ENCODE measurements at regions not wholly inside any gene's neighbourhood (a gene's known extent, or its start where the extent isn't known, plus 50 kb on each side); places are given as distances from the start of the nearest gene placed in this dataset.

DNA sequence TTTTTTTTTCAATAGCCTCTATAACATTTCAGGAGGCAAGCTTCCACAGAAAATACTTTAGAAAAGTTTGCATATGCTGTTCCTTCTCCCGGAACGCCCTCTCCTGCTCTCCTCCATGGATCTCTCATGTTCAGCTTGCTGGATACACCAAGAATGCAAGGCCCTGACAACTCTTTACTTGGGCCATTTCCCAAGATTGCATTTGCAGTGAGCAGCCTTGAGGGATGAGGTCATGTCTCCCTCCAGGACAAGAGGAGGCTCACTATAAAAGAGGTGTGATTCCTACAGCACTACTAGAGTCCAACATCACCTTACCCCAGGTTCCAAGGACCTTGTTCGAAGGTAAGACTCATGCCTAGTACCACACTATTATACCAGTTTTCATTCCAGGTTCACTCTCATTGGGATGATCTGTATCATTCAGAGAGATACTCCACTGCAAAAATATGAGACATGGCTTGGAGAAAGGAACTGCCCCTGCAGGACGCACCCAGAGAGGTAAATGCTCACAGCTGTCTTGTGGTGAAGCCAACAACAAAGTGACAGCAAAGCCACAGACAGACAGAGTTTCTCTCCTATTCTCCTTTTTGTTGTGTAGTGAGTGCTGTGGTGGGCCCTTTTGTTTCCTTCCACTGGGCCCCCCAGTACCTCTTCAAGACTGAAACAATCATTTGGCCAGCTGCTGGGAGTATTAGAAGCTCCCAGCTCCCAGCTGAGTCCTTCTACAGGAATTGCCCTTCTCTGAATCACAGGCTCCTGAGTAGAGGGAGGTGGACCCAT, 151.7 kb upstream of the ZNF366 start:
- peak in 3 of 8 experiments; percentile 12 to 79 (median 26) for ATAC-seq (replicated peaks in 6 of 8)
- in situ Hi-C loops (cut with MboI; ENCODE audit: low pct_unique_long_range_greater_than_20kb in 2 of 9, low sequenced_read_pairs in 9 of 9, unreplicated experiment in 9 of 9), result no loop called here

DNA sequence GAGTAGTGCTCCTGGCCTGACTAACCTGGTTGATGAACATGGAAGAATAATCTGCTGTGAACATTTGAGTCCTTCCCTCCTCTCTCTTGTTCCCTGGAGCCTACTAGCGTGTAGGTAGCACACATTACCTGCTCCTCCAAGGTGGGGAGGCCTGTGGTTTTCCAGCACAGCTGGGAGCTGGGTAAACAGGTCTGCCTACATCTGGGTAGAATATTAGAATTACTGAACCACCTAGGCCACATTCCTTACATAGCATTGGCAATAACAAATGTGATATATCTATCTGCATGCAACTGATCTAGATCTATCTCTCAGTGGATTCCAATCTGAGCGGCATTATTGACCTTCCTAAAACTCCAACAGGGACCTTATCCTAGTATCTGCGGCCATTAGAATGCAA, 151.0 kb upstream of the ZNF366 start:
- Histone ChIP-seq H3K27ac (no peak overlapping the region), H3K4me1 (replicated peaks in 1 of 2) (peaks cover 0 to 2% of the 10 kb centered on the region in 2 donors), H3K4me3 (no peak overlapping the region)
- in situ Hi-C loops (cut with MboI; ENCODE audit: low pct_unique_long_range_greater_than_20kb in 2 of 9, low sequenced_read_pairs in 9 of 9, unreplicated experiment in 9 of 9), result no loop called here
- ATAC-seq (replicated peaks in 6 of 8), result no peak
- 43 to 100% (median 86%) methylated on average over 1 to 3 of the region's 3 CpGs; no CpG with 5 or more reads in 3 of the 10 experiments for WGBS, 10 experiments

More for the DNA sequence above, 151.7 kb upstream of the ZNF366 start:
- H3K4me3 ChIP-seq, result no peak overlapping the region
- H3K27ac ChIP-seq, result no peak overlapping the region
- H3K4me1 ChIP-seq (replicated peaks in 1 of 2), result peaks cover 0 to 2% of the 10 kb centered on the region in 2 donors
- WGBS, 10 experiments, result 0 to 100% (median 90%) methylated on average over 1 to 4 of the region's 4 CpGs; no CpG with 5 or more reads in 1 of the 10 experiments

DNA sequence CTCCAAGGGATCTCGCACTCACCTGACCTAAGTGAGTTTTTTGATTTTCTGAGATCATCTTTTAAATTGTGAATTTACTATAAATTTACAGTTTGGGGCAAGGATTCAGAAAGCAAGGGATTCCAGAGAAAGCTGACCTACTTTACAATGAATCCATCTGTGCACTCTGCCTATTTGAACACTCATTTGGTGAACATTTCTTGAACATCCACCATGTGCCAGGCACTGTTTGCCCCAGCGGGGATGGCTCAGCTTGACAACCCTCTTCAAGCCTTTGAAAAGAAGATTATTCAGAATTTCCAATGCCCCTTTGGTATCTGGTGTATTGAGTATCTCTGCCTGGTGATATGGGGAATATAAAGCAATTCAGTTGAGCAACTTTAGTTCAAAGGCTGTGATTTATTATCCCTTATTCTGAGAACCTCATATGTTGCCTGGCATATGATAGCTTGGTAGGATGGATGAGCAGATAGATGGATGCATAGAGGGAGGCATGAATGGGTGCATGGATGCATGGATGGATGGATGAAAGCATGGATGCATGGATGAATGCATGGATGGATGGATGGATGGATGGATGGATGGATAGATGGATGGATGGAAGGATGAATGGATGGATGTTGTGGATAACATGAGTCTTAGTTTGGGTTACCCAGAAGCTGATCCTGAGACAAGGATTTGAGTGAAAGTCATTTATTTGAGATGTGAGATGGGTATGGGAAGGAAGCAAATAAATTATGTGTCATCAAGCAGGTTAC, 149.7 kb upstream of the ZNF366 start:
- Histone ChIP-seq H3K4me1 (replicated peaks in 1 of 2) (peaks cover 0 to 2% of the 10 kb centered on the region in 2 donors), H3K4me3 (no peak overlapping the region), H3K27ac (no peak overlapping the region)
- 0 to 100% (median 81%) methylated on average over 1 to 2 of the region's 2 CpGs; no CpG with 5 or more reads in 3 of the 10 experiments for WGBS, 10 experiments
- in situ Hi-C loops (cut with MboI; ENCODE audit: low pct_unique_long_range_greater_than_20kb in 2 of 9, low sequenced_read_pairs in 9 of 9, unreplicated experiment in 9 of 9), result no loop called here
- no peak for ATAC-seq (replicated peaks in 6 of 8)

GRCh38 chr5:72656331-72656730, 149.1 kb upstream of the ZNF366 start:
- ATAC-seq (replicated peaks in 6 of 8), result no peak
- Histone ChIP-seq H3K4me3 (no peak overlapping the region), H3K27ac (no peak overlapping the region), H3K4me1 (replicated peaks in 1 of 2) (peaks cover 0 to 2% of the 10 kb centered on the region in 2 donors)
- in situ Hi-C loops (cut with MboI; ENCODE audit: low pct_unique_long_range_greater_than_20kb in 2 of 9, low sequenced_read_pairs in 9 of 9, unreplicated experiment in 9 of 9), result no loop called here
- 44 to 100% (median 87%) methylated on average over 1 to 4 of the region's 4 CpGs; no CpG with 5 or more reads in 2 of the 10 experiments for whole genome bisulfite sequencing, 10 experiments

- peak in 4 of 8 experiments; percentile 5 to 47 (median 40) for ATAC-seq (replicated peaks in 6 of 8)
- WGBS, 10 experiments, result no CpG with 5 or more reads among the region's 2 CpGs
- Histone ChIP-seq H3K27ac (no peak overlapping the region), H3K4me3 (no peak overlapping the region), H3K4me1 (replicated peaks in 1 of 2) (peaks cover 4 to 10% of the 10 kb centered on the region in 2 donors)
- in situ Hi-C loops (cut with MboI; ENCODE audit: low pct_unique_long_range_greater_than_20kb in 2 of 9, low sequenced_read_pairs in 9 of 9, unreplicated experiment in 9 of 9), result no loop called here
Measured at GRCh38 chr5:72654231-72654630, 147.0 kb upstream of the ZNF366 start.

GRCh38 chr5:72653586-72653985, 146.4 kb upstream of the ZNF366 start:
- no peak overlapping the region for H3K4me3 ChIP-seq
- H3K4me1 ChIP-seq (replicated peaks in 1 of 2), result peaks cover 7 to 10% of the 10 kb centered on the region in 2 donors
- WGBS, 10 experiments, result 43 to 79% (median 70%) methylated on average over 1 to 2 of the region's 2 CpGs; no CpG with 5 or more reads in 6 of the 10 experiments
- in situ Hi-C loops (cut with MboI; ENCODE audit: low pct_unique_long_range_greater_than_20kb in 2 of 9, low sequenced_read_pairs in 9 of 9, unreplicated experiment in 9 of 9), result no loop called here
- H3K27ac ChIP-seq, result no peak overlapping the region
- ATAC-seq (replicated peaks in 6 of 8), result peak in 7 of 8 experiments; percentile 36 to 80 (median 62)

DNA sequence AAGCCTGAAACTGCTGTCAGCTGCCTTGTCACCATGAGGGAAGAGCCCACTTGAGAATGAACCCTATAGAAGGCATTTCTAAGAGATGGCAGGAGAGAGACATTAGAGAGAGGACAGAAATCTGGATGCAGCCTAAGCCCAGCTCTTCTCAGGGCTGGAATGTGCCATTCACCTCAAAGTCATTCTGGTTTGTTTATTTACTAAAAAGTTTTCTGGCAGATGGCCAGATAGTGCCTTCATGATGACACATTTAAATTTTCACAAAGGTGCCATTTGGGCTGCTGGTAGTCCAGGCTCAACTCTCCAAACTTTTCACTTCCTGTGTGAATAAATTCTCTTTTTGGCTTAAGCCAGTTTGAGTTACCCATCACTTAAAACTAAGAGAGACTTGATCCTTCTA, 144.6 kb upstream of the ZNF366 start:
- ATAC-seq (replicated peaks in 6 of 8), result no peak
- Histone ChIP-seq H3K4me1 (replicated peaks in 1 of 2) (peaks cover 18 to 22% of the 10 kb centered on the region in 2 donors), H3K4me3 (no peak overlapping the region), H3K27ac (no peak overlapping the region)
- in situ Hi-C loops (cut with MboI; ENCODE audit: low pct_unique_long_range_greater_than_20kb in 2 of 9, low sequenced_read_pairs in 9 of 9, unreplicated experiment in 9 of 9), result no loop called here

DNA sequence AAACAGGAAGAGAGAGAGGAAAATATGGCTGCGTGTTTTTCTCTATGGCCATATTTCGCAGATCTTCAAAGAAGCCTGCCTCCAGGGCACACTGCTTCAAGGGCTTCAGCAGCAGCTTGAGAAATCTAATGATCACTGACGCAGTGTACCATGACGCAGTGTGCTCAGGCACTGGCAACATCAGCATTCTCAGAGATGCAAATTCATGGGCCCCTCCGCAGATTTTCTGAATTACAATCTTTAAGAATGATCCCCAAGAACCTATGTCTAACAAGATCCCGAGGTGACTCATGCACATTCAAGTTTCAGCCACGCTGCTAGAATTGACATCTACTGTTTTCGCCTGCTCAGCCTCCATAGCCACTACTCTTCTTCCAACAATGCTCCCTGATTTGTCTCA, 143.9 kb upstream of the ZNF366 start:
- no peak overlapping the region for H3K27ac ChIP-seq
- peak in 1 of 8 experiments; percentile 2 for ATAC-seq (replicated peaks in 6 of 8)
- H3K4me3 ChIP-seq, result no peak overlapping the region
- 70 to 100% (median 93%) methylated on average over 1 to 6 of the region's 8 CpGs; no CpG with 5 or more reads in 1 of the 10 experiments for WGBS, 10 experiments
- H3K4me1 ChIP-seq (replicated peaks in 1 of 2), result peaks cover 18 to 22% of the 10 kb centered on the region in 2 donors
- in situ Hi-C loops (cut with MboI; ENCODE audit: low pct_unique_long_range_greater_than_20kb in 2 of 9, low sequenced_read_pairs in 9 of 9, unreplicated experiment in 9 of 9), result no loop called here

- Histone ChIP-seq H3K4me3 (no peak overlapping the region), H3K4me1 (replicated peaks in 1 of 2) (peaks cover 18 to 22% of the 10 kb centered on the region in 2 donors), H3K27ac (no peak overlapping the region)
- in situ Hi-C loops (cut with MboI; ENCODE audit: low pct_unique_long_range_greater_than_20kb in 2 of 9, low sequenced_read_pairs in 9 of 9, unreplicated experiment in 9 of 9), result no loop called here
- 0 to 83% (median 40%) methylated on average over 1 to 4 of the region's 7 CpGs; no CpG with 5 or more reads in 2 of the 10 experiments for WGBS, 10 experiments
- ATAC-seq (replicated peaks in 6 of 8), result peak in 7 of 8 experiments; percentile 36 to 79 (median 67)
Measured at GRCh38 chr5:72649449-72649848, 142.2 kb upstream of the ZNF366 start.

- H3K4me1 ChIP-seq (replicated peaks in 1 of 2), result peaks cover 18 to 20% of the 10 kb centered on the region in 2 donors
- H3K27ac ChIP-seq, result no peak overlapping the region
- peak in 5 of 8 experiments; percentile 21 to 64 (median 55) for ATAC-seq (replicated peaks in 6 of 8)
Measured at GRCh38 chr5:72648480-72648879, 141.3 kb upstream of the ZNF366 start.

DNA sequence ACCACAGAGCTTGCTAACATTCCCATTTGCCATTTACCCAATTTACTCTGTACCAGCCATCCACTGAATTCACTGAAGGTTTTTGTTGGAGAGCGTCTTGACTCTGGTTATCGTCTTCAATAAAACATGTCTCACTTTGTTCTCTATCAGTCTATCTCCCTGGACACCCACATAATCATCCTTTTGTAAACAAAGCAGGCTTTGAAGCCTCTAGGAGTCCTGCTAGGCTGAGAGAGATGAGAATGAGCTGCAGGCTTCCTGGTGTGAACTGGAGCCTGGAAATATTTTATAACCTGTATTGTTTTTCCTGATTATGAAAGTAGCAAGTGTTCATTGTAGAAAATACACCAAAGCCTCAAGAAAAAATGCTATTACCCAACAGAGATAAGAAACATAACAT, 140.6 kb upstream of the ZNF366 start:
- Histone ChIP-seq H3K27ac (no peak overlapping the region), H3K4me1 (replicated peaks in 1 of 2) (peaks cover 18 to 20% of the 10 kb centered on the region in 2 donors), H3K4me3 (no peak overlapping the region)
- WGBS, 10 experiments, result 38 to 93% (median 54%) methylated on average over 2 of the region's 2 CpGs; no CpG with 5 or more reads in 4 of the 10 experiments
- in situ Hi-C loops (cut with MboI; ENCODE audit: low pct_unique_long_range_greater_than_20kb in 2 of 9, low sequenced_read_pairs in 9 of 9, unreplicated experiment in 9 of 9), result no loop called here
- ATAC-seq (replicated peaks in 6 of 8), result peak in 3 of 8 experiments; percentile 30 to 76 (median 52)

More at GRCh38 chr5:72648480-72648879, 141.3 kb upstream of the ZNF366 start:
- in situ Hi-C loops (cut with MboI; ENCODE audit: low pct_unique_long_range_greater_than_20kb in 2 of 9, low sequenced_read_pairs in 9 of 9, unreplicated experiment in 9 of 9), result no loop called here
- H3K4me3 ChIP-seq, result no peak overlapping the region
- WGBS, 10 experiments, result 13 to 100% (median 100%) methylated on average over 1 of the region's 1 CpG; no CpG with 5 or more reads in 5 of the 10 experiments

GRCh38 chr5:72646246-72646866, 139.1 kb upstream of the ZNF366 start:
- 20 to 100% (median 76%) methylated on average over 1 to 2 of the region's 2 CpGs; no CpG with 5 or more reads in 2 of the 10 experiments for WGBS, 10 experiments
- in situ Hi-C loops (cut with MboI; ENCODE audit: low pct_unique_long_range_greater_than_20kb in 2 of 9, low sequenced_read_pairs in 9 of 9, unreplicated experiment in 9 of 9), result no loop called here
- H3K4me3 ChIP-seq, result no peak overlapping the region
- no peak for ATAC-seq (replicated peaks in 6 of 8)
- peaks cover 18 to 20% of the 10 kb centered on the region in 2 donors for H3K4me1 ChIP-seq (replicated peaks in 1 of 2)
- no peak overlapping the region for H3K27ac ChIP-seq
